T47D (cell line): ENCODE measurements at regions not wholly inside any gene's neighbourhood (a gene's known extent, or its start where the extent isn't known, plus 50 kb on each side); places are given as distances from the start of the nearest gene placed in this dataset.

Experiments used
- DNase-seq, 2 experiments: peaks; one replicate each; pipeline versions ENCODE4 v3.0.0 to v3.0.0-alpha.2; 2011 to 2012; ENCODE audit warnings: low read depth in 1 of 2, low spot score in 1 of 2
- JUND ChIP-seq: IDR thresholded peaks from 2 replicates; pipeline ENCODE4 v1.6.1; 2012; ENCODE audit warnings: low read depth
- in situ Hi-C: cut with HindIII; loops from 2 replicates; pipeline ENCODE4 v1.10.0; 2016; ENCODE audit warnings: low sequenced_read_pairs, low pct_unique_long_range_greater_than_20kb

DNA sequence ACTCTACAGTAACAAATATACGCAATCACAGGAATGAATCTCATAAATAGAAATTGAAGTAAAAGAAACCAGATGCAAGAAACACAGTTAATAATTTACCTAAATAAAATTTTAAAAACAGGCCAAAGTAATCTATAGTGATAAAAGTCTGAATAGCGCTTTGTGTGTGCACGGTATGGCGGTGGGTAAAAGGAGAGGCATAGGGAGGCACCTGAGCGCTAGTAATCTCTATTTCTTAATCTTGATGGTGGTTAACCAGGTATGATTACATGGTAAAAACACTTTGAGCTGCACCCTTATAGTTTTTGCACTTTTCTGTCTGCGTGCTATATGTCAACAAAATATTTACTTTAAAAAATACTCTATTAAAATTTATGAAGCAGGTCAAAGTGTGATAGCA is 198.1 kb upstream of the SATB1 start:
- no peak for TF ChIP-seq JUND
- no peak for DNase-seq
- in situ Hi-C loops = no loop called here

DNA sequence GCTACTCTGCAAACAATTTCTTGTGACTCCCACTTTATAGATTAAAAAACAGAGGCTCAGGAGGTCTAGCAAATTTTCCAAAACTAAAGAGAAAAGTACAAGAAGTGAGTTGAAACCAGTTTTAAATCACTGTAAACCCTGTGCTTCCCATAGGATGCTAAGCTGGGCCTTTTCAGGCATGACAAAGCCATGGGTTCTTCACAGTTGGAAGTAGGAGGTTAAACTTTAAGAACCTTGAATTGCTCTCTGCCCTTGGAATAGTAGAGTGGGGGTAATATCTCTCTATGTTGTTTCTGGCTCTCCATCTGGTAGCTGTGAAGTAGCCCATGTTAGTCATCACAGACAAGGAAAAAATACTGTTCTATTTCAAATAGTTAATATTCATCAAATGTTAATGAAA is 193.6 kb upstream of the SATB1 start:
- no peak for DNase-seq
- in situ Hi-C loops = no loop called here
- TF ChIP-seq JUND = no peak

DNA sequence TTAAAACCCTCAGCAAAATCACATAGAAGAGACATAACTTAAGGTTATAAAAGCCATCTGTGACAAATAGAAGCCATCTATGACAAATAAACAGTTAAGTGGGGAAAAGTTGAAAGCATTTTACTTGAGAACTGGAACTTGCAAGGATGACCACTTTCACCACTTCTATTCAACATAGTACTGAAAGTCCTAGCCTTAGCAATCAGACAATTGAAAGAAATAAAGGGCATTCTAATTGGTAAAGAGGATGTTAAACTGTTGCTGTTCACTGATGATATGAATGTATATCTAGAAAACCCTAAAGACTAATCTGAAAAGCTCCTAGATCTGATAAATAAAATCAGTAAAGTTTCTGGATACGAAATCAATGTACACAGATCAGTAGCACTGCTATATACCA is 186.9 kb upstream of the SATB1 start:
- TF ChIP-seq JUND = no peak
- in situ Hi-C loops = no loop called here
- DNase-seq = no peak

DNA sequence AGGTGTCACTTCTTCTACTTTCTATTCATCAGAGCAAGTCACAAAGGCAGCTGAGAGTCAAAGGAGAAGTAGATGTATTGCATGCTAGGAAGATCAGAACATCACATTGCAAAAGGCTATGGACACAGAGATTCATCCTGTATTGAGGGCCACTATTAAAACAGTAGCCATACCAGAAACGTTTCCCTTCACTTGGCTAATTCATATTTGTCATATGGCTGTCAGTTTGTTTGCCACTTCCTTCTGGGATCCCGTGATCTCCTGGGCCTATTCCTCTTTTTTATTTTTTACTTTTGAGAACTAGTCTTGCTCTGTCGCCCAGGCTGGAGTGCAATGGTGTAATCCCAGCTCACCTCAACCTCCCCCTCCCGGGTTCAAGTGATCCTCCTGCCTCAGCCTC is 184.0 kb upstream of the SATB1 start:
- no peak for DNase-seq
- TF ChIP-seq JUND = no peak
- in situ Hi-C loops = no loop called here

DNA sequence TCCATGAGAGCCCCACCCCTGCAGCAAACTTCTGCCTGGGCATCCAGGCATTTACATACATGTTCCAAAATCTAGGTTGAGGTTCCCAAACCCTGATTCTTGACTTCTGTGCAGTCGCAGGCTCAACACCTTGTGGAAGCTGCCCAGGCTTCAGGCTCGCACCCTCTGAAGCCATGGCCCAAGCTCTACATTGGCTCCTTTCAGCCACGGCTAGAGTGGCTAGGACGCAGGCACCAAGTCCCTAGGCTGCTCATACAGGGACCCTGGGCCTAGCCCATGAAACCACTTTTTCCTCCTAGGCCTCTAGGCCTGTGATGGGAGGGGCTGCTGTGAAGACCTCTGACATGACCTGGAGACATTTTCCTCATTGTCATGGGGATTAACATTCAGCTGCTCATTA is 172.8 kb upstream of the SATB1 start:
- TF ChIP-seq JUND = no peak
- in situ Hi-C loops = no loop called here
- no peak for DNase-seq

DNA sequence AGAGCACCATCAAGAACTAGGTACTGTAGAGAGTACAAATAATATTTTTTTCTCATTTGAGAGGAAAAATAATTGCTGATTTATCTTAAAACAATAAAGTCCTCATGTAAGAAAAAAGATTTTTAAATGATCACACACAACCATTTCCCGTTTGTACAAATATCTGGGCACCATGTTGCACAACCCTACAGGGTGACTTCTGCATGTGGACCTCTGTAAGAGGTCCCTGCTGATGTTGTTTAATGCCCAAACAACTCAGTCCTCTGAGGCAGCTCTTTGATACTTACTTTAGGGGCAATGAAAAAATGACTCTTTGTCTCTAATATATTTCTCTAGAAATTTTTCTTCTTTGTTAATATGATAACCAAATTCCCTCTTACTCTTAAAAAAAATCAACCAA is 168.1 kb upstream of the SATB1 start:
- no peak for TF ChIP-seq JUND
- in situ Hi-C loops = no loop called here
- no peak for DNase-seq

DNA sequence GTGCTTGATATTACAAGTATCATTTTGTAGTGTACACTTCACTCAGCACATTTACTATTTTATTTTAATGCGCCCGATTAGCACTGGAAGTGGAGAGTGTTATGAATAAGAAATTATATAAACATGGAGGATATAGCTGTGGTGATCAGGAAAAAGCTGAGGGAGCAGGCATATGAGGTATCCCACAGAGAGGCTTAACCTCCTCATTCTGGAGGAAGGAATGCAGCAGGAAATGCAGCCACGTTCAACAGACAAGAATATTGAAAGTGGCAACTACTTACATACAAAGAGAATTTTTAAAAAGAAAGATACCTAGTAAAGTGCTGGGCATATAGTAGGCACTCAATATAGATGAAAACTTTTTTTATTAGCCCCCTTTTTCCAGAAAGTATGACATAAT is 166.0 kb upstream of the SATB1 start:
- in situ Hi-C loops = no loop called here
- peak in 1 of 2 experiments; percentile 20 for DNase-seq
- TF ChIP-seq JUND = no peak

DNA sequence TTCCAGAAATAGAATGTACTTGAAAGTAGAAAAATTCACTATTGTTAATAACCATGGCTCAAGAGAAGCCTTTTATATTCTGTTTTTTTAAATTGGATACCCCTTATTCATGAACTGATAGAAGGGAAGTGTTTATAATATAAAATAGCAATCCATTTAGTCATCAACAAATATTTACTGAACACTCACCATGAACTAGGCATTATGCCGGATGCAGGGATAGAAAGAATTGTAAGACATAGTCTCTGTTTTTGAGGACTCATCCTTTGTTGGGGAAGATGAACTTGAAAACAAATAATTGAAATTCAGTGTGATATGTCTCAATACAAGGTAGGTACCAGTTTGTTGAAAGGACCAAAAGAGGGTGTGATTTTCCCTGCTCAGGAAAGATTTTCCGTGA is 160.9 kb upstream of the SATB1 start:
- in situ Hi-C loops = no loop called here

DNA sequence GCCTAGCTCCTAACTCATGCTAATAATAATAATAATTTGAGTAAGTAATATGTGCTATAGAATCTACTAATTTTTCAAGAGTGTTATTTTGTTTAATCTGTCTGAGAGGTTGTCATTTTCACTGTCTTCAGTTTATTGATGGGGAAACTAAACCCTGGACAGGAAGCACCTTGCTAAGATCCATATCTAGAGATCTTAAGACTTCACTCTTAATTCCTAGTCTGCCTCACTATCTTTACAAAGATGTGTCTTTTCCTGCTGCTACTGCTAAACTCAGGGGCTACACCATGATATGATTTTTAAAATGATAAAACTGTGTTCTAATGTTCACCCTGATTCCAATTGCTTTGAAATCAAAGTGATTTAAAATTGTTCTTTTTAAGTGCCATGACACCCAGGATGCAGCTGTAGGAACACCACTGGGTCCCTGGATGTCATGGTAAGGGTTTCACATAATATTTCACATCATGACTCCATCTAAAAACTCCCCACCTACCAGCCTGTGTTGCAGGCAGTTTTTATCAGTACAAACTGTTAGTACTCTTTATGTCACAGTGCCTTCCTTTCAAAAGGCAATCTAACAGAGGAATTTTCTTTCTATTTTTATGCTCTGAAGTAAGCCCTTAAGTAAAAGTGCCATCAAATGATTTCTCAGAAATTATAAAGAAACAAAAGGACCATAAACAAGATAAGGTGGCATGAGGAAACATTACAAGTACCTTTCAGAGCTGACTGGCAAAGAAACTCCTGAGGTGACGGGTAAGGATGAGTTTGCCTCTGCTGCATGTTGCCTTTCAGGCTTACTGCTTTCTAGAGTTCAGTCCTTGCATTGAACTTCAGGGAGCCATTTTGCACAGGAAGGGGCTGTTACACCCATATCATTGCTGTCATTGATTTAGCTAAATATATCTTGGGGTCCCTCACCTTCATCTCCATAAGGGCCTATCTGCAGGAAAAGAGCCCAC is 160.1 kb upstream of the SATB1 start:
- in situ Hi-C loops = no loop called here
- no peak for DNase-seq
- TF ChIP-seq JUND = no peak

More for the DNA sequence above, 160.9 kb upstream of the SATB1 start:
- TF ChIP-seq JUND = no peak
- DNase-seq = no peak

DNA sequence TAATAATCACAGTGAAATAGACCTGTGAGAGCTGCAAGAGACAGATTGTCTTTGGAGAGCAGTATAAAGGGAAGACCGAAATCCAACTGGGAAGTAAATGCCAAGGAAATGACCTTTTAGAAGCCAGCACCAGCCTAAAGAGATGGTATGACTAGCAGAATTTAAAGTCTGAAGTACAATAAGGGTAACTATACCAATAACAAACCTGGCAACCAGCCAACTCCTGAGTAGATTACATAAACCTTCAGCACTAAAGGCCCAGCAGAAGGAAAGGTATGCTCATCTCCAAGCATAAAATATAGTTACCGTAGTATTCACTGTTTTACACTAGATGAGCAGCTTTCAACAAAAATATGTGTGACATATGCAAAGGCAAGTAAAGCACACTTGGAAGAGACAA is 155.1 kb upstream of the SATB1 start:
- no peak for TF ChIP-seq JUND
- DNase-seq = peak in 1 of 2 experiments; percentile 31
- in situ Hi-C loops = no loop called here

DNA sequence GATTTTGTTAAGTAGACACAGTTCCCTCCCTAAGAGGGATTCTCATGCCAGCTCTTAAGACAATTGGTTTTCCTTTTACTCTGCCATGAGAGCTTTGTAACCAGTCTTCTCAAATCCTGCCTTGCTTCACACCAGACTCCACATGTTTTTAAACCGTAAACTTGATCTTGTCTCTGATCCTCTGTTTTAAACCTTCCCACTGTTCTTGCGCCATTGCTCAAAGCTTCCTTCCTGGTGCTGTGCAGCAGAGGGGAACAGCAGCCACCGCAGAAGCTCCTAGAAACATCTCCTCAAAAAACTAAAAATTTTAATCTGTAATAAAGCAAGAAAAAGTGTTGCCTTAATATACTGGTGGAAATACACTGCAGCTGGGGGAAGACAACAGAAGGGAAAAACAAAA is 154.5 kb upstream of the SATB1 start:
- in situ Hi-C loops = no loop called here
- TF ChIP-seq JUND = no peak
- DNase-seq = no peak

DNA sequence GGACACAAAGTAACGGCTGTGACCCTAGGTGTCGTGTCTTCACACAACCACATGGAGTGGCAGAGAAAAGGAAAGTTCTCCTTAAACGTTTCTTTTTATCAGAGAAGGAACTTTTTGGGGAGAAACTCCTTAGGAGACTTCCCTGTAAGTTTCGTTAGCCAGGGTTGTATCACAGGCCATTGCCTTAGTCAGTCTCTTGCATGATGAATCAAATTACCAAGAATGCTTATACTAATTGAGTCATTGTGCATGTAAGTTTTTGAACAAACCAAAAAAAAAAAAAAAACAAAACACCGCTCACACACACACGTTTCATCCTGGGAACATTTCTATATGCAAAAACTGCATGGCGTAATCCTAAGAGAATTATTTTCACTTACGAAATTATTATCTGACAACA is 150.4 kb upstream of the SATB1 start:
- DNase-seq = no peak
- no peak for TF ChIP-seq JUND
- in situ Hi-C loops = no loop called here

DNA sequence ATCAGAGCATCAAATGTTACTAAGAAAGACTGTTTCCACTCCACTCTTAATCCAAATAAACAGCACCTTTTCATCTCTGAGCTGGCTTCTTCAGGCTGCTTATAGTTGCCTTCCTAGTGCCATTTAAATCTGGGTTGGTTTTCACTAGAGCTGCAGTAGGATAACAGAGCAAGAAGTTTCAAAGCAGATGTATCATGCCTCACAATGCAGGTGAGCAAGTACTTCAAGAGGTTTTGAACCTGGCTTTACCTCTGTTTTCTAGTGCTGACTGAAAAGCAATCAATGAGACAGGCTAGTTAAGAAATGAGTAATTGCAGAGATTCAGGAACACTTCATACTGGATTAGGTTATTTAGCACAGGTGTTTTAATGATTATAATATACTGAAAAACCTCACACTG is 147.7 kb upstream of the SATB1 start:
- no peak for TF ChIP-seq JUND
- in situ Hi-C loops = no loop called here
- no peak for DNase-seq

DNA sequence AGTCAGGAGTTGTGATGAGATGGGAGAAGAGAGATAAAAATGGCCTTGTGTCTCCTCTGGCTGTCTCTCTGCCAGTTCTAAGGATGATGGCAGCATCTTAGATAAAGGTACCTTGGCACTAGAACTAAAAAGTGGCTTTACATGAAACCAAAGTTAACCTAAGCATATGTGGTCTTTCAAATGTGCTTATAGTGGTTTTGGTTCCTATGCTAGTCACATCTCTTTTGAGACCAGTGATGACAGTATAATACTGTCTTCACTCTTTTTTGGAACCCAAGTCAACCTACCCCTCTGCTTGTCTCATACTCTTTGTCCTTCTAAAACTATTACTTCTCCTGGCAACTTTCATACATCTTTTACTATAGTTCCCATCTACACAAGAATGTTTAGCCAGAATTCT is 142.2 kb upstream of the SATB1 start:
- no peak for TF ChIP-seq JUND
- in situ Hi-C loops = no loop called here
- DNase-seq = no peak
